WTC11 (cell line): ENCODE measurements at regions not wholly inside any gene's neighbourhood (a gene's known extent, or its start where the extent isn't known, plus 50 kb on each side); places are given as distances from the start of the nearest gene placed in this dataset.

ENCODE experiments used
- ATAC-seq: fragments of 200-7000 bp; cut with Tn5 transposase; 2 replicates; pipeline ENCODE4 v1.10.0; 2021; ENCODE audit warnings: mild to moderate bottlenecking, moderate library complexity
- CTCF ChIA-PET: fragments of 300-600 bp; sonication (Branson Sonifier 250); formaldehyde crosslinking; loops from one replicate; lab custom pipeline; 2021; ENCODE audit warnings: antibody characterized with exemption; lab: Charles Lee
- POLR2A ChIA-PET: fragments of 350-600 bp; sonication (Branson Sonifier 250); formaldehyde crosslinking; loops from one replicate; lab custom pipeline; 2021; ENCODE audit warnings: antibody characterized with exemption; lab: Charles Lee
- DNase-seq: peaks from one replicate; pipeline ENCODE4 v3.0.0; 2021; ENCODE audit warnings: low spot score
- H3K27ac Mint-ChIP-seq: 2 replicates; pipeline ENCODE4 v1.8.0; 2021; ENCODE audit warnings: mixed read lengths
- H3K27me3 Mint-ChIP-seq: 2 replicates; pipeline ENCODE4 v1.8.0; 2021; ENCODE audit warnings: low read depth, mild to moderate bottlenecking, moderate library complexity, mixed read lengths
- H3K36me3 Mint-ChIP-seq: 2 replicates; pipeline ENCODE4 v1.8.0; 2021; ENCODE audit warnings: mixed read lengths
- H3K4me1 Mint-ChIP-seq: 2 replicates; pipeline ENCODE4 v1.8.0; 2022; ENCODE audit warnings: mixed read lengths
- H3K4me3 Mint-ChIP-seq: 2 replicates; pipeline ENCODE4 v1.8.0; 2021; ENCODE audit warnings: mild to moderate bottlenecking, moderate library complexity, mixed read lengths
- H3K9me3 Mint-ChIP-seq: 2 replicates; pipeline ENCODE4 v1.8.0; 2021; ENCODE audit warnings: mixed read lengths
- EMX1 ChIP-seq: fragments of 250-450 bp; sonication (Bioruptor Pico); IDR thresholded peaks from 2 replicates; pipeline ENCODE4 v1.8.0; 2021; ENCODE audit warnings: mild to moderate bottlenecking
- ERG ChIP-seq: fragments of 250-450 bp; sonication (Bioruptor Pico); IDR thresholded peaks from 2 replicates; pipeline ENCODE4 v1.8.0; 2021; ENCODE audit warnings: mild to moderate bottlenecking
- JAZF1 ChIP-seq: fragments of 250-450 bp; sonication (Bioruptor Pico); IDR thresholded peaks from 2 replicates; pipeline ENCODE4 v1.9.0; 2021; ENCODE audit warnings: moderate library complexity, mild to moderate bottlenecking, inconsistent platforms
- MYBL2 ChIP-seq: sonication (generic); formaldehyde crosslinking; IDR thresholded peaks from 2 replicates; pipeline ENCODE4 v1.8.1; 2023; ENCODE audit warnings: mild to moderate bottlenecking, moderate library complexity, missing genetic modification reagents
- NR1H2 ChIP-seq: sonication (generic); formaldehyde crosslinking; IDR thresholded peaks from 2 replicates; pipeline ENCODE4 v1.9.0; 2021; ENCODE audit warnings: mild to moderate bottlenecking, moderate library complexity, missing genetic modification reagents
- NR2C2 ChIP-seq: sonication (generic); formaldehyde crosslinking; IDR thresholded peaks from 2 replicates; pipeline ENCODE4 v1.8.0; 2022; ENCODE audit warnings: mild to moderate bottlenecking, missing genetic modification reagents
- PRDM15 ChIP-seq: sonication (generic); formaldehyde crosslinking; IDR thresholded peaks from 2 replicates; pipeline ENCODE4 v1.8.0; 2022; ENCODE audit warnings: missing genetic modification reagents
- RORB ChIP-seq: fragments of 250-450 bp; sonication (Bioruptor Pico); IDR thresholded peaks from 2 replicates; pipeline ENCODE4 v1.9.0; 2021; ENCODE audit warnings: mild to moderate bottlenecking
- SOX15 ChIP-seq: fragments of 250-450 bp; sonication (Bioruptor Pico); IDR thresholded peaks from 2 replicates; pipeline ENCODE4 v1.9.0; 2021; ENCODE audit warnings: mild to moderate bottlenecking
- TEAD4 ChIP-seq: sonication (generic); formaldehyde crosslinking; IDR thresholded peaks from 2 replicates; pipeline ENCODE4 v1.8.0; 2022; ENCODE audit warnings: mild to moderate bottlenecking, missing genetic modification reagents
- USF1 ChIP-seq: sonication (generic); formaldehyde crosslinking; IDR thresholded peaks from 2 replicates; pipeline ENCODE4 v1.8.0; 2022; ENCODE audit warnings: mild to moderate bottlenecking, missing genetic modification reagents
- ZNF121 ChIP-seq: sonication (generic); formaldehyde crosslinking; IDR thresholded peaks from 2 replicates; pipeline ENCODE4 v1.8.0; 2023; ENCODE audit warnings: missing genetic modification reagents
- ZNF138 ChIP-seq: sonication (generic); formaldehyde crosslinking; conservative IDR thresholded peaks from 2 replicates; pipeline ENCODE4 v1.8.1; 2022; ENCODE audit warnings: mild to moderate bottlenecking, moderate library complexity, missing genetic modification reagents
- ZNF263 ChIP-seq: sonication (generic); formaldehyde crosslinking; IDR thresholded peaks from 2 replicates; pipeline ENCODE4 v1.8.1; 2022; ENCODE audit warnings: low read depth, mild to moderate bottlenecking, moderate library complexity, missing genetic modification reagents
- TF ChIP-seq, protein P1 (sequence below): sonication (generic); formaldehyde crosslinking; IDR thresholded peaks from 2 replicates; pipeline ENCODE4 v1.8.0; 2022; ENCODE audit warnings: mild to moderate bottlenecking, missing genetic modification reagents
- TF ChIP-seq, protein P2 (sequence below): sonication (generic); formaldehyde crosslinking; conservative IDR thresholded peaks from 2 replicates; pipeline ENCODE4 v1.8.1; 2022; ENCODE audit warnings: mild to moderate bottlenecking, missing genetic modification reagents
- TF ChIP-seq, protein P3 (sequence below): sonication (generic); formaldehyde crosslinking; IDR thresholded peaks from 2 replicates; pipeline ENCODE4 v1.8.0; 2023; ENCODE audit warnings: missing genetic modification reagents, mild to moderate bottlenecking, borderline replicate concordance

DNA sequence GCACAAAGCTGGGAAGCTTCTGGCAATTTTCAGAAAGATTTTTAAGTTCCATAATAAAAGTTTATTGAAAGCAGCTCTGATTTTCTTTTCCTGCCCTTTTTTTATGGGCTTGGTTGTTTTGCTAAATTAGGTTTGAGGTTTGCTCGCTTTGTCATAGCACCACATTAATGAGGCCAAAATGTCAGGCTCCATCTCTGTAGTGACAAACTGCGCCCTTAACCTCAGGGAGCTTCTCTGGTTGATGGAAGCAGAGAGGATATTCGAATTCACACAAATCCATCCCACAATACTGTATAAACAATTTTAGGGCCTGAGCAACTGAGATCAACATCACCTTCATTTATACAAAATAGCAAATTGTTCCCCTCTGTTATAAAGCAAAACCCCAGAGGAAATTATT is 342.6 kb upstream of the TMPO start:
- Mint-ChIP-seq H3K36me3 (no peaks in the 10 kb centered on the region), H3K27me3 (no peaks in the 10 kb centered on the region), H3K9me3 (0 out of 2 replicates have a peak, but pooled peaks cover 5% of the 10 kb centered on the region), H3K4me3 (no peak overlapping the region), H3K27ac (no peak overlapping the region), H3K4me1 (peaks cover 2% of the 10 kb centered on the region; the same call in 1 of the 2 replicates)
- DNase-seq (no peak), ATAC-seq (no peak)
- ChIA-PET CTCF (no interaction called here), POLR2A (no interaction called here)
- TF ChIP-seq RORB (CRISPR knock-in tag) (no peak), USF1 (no peak), ZNF138 (CRISPR knock-in tag) (no peak), NR2C2 (CRISPR knock-in tag) (no peak), EMX1 (CRISPR knock-in tag) (no peak), JAZF1 (CRISPR knock-in tag) (no peak), SOX15 (CRISPR knock-in tag) (no peak), ERG (CRISPR knock-in tag) (no peak), ZNF121 (CRISPR knock-in tag) (no peak), MYBL2 (CRISPR knock-in tag) (no peak), NR1H2 (CRISPR knock-in tag) (no peak), PRDM15 (CRISPR knock-in tag) (no peak), ZNF263 (no peak), TEAD4 (CRISPR knock-in tag) (no peak)
- TF ChIP-seq, protein P1, sequence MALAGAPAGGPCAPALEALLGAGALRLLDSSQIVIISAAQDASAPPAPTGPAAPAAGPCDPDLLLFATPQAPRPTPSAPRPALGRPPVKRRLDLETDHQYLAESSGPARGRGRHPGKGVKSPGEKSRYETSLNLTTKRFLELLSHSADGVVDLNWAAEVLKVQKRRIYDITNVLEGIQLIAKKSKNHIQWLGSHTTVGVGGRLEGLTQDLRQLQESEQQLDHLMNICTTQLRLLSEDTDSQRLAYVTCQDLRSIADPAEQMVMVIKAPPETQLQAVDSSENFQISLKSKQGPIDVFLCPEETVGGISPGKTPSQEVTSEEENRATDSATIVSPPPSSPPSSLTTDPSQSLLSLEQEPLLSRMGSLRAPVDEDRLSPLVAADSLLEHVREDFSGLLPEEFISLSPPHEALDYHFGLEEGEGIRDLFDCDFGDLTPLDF = no peak
- TF ChIP-seq, protein P2, sequence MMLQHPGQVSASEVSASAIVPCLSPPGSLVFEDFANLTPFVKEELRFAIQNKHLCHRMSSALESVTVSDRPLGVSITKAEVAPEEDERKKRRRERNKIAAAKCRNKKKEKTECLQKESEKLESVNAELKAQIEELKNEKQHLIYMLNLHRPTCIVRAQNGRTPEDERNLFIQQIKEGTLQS (CRISPR knock-in tag) = no peak
- TF ChIP-seq, protein P3, sequence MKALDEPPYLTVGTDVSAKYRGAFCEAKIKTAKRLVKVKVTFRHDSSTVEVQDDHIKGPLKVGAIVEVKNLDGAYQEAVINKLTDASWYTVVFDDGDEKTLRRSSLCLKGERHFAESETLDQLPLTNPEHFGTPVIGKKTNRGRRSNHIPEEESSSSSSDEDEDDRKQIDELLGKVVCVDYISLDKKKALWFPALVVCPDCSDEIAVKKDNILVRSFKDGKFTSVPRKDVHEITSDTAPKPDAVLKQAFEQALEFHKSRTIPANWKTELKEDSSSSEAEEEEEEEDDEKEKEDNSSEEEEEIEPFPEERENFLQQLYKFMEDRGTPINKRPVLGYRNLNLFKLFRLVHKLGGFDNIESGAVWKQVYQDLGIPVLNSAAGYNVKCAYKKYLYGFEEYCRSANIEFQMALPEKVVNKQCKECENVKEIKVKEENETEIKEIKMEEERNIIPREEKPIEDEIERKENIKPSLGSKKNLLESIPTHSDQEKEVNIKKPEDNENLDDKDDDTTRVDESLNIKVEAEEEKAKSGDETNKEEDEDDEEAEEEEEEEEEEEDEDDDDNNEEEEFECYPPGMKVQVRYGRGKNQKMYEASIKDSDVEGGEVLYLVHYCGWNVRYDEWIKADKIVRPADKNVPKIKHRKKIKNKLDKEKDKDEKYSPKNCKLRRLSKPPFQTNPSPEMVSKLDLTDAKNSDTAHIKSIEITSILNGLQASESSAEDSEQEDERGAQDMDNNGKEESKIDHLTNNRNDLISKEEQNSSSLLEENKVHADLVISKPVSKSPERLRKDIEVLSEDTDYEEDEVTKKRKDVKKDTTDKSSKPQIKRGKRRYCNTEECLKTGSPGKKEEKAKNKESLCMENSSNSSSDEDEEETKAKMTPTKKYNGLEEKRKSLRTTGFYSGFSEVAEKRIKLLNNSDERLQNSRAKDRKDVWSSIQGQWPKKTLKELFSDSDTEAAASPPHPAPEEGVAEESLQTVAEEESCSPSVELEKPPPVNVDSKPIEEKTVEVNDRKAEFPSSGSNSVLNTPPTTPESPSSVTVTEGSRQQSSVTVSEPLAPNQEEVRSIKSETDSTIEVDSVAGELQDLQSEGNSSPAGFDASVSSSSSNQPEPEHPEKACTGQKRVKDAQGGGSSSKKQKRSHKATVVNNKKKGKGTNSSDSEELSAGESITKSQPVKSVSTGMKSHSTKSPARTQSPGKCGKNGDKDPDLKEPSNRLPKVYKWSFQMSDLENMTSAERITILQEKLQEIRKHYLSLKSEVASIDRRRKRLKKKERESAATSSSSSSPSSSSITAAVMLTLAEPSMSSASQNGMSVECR (CRISPR knock-in tag) = no peak
